ENCODE measurements at regions not wholly inside any gene's neighbourhood (a gene's known extent, or its start where the extent isn't known, plus 50 kb on each side); places are given as distances from the start of the nearest gene placed in this dataset.
"Not testable (repeated sequence)": the region's sequence is repeated elsewhere in the genome, so short reads cannot be mapped to it uniquely, and the experiment has no call there.

- no peak for DNase-seq (ENCODE audit: extremely low read depth in 1 of 2, low read depth in 1 of 2)
These were observed 222.4 kb downstream of the ANTXR2 start for GRCh38 chr4:79850626-79851025.

- no peak for DNase-seq (ENCODE audit: extremely low read depth in 1 of 2, low read depth in 1 of 2)
These were observed 224.7 kb downstream of the ANTXR2 start for GRCh38 chr4:79848329-79848728.

GRCh38 chr4:79847411-79847810, 225.6 kb downstream of the ANTXR2 start:
- no peak for DNase-seq (ENCODE audit: extremely low read depth in 1 of 2, low read depth in 1 of 2)

GRCh38 chr4:79842162-79842561, 230.9 kb downstream of the ANTXR2 start:
- no peak for DNase-seq (ENCODE audit: extremely low read depth in 1 of 2, low read depth in 1 of 2)

- no peak for DNase-seq (ENCODE audit: extremely low read depth in 1 of 2, low read depth in 1 of 2)
These were observed 239.2 kb downstream of the ANTXR2 start for GRCh38 chr4:79833857-79834256.

- DNase-seq (ENCODE audit: extremely low read depth in 1 of 2, low read depth in 1 of 2), result no peak
These were observed 241.1 kb downstream of the ANTXR2 start for GRCh38 chr4:79831701-79832514.

- DNase-seq (ENCODE audit: extremely low read depth in 1 of 2, low read depth in 1 of 2), result no peak
These were observed 241.9 kb downstream of the ANTXR2 start for GRCh38 chr4:79831119-79831528.

- no peak for DNase-seq (ENCODE audit: extremely low read depth in 1 of 2, low read depth in 1 of 2)
These were observed 245.7 kb downstream of the ANTXR2 start for GRCh38 chr4:79827283-79827682.

GRCh38 chr4:79823148-79823763, 249.8 kb downstream of the ANTXR2 start:
- DNase-seq (ENCODE audit: extremely low read depth in 1 of 2, low read depth in 1 of 2), result no peak

GRCh38 chr4:79820427-79820826, 252.6 kb downstream of the ANTXR2 start:
- no peak for DNase-seq (ENCODE audit: extremely low read depth in 1 of 2, low read depth in 1 of 2)

GRCh38 chr4:79807933-79808332, 265.1 kb downstream of the ANTXR2 start:
- not testable (repeated sequence) for DNase-seq (ENCODE audit: extremely low read depth in 1 of 2, low read depth in 1 of 2)

GRCh38 chr4:79798047-79798446, 275.0 kb downstream of the ANTXR2 start:
- no peak for DNase-seq (ENCODE audit: extremely low read depth in 1 of 2, low read depth in 1 of 2)

- no peak for DNase-seq (ENCODE audit: extremely low read depth in 1 of 2, low read depth in 1 of 2)
These were observed 276.1 kb downstream of the ANTXR2 start for GRCh38 chr4:79796948-79797347.

- DNase-seq (ENCODE audit: extremely low read depth in 1 of 2, low read depth in 1 of 2), result no peak
These were observed 284.1 kb downstream of the ANTXR2 start for GRCh38 chr4:79788884-79789283.

GRCh38 chr4:79780129-79780528, 292.9 kb downstream of the ANTXR2 start:
- no peak for DNase-seq (ENCODE audit: extremely low read depth in 1 of 2, low read depth in 1 of 2)

- no peak for DNase-seq (ENCODE audit: extremely low read depth in 1 of 2, low read depth in 1 of 2)
These were observed 300.5 kb downstream of the ANTXR2 start for GRCh38 chr4:79772510-79772909.

GRCh38 chr4:79764120-79764519, 308.9 kb downstream of the ANTXR2 start:
- no peak for DNase-seq (ENCODE audit: extremely low read depth in 1 of 2, low read depth in 1 of 2)

- DNase-seq (ENCODE audit: extremely low read depth in 1 of 2, low read depth in 1 of 2), result no peak
These were observed 309.4 kb downstream of the ANTXR2 start for GRCh38 chr4:79763486-79764075.

GRCh38 chr4:79759793-79760192, 313.2 kb downstream of the ANTXR2 start:
- DNase-seq (ENCODE audit: extremely low read depth in 1 of 2, low read depth in 1 of 2), result no peak

GRCh38 chr4:79757600-79757999, 315.4 kb downstream of the ANTXR2 start:
- no peak for DNase-seq (ENCODE audit: extremely low read depth in 1 of 2, low read depth in 1 of 2)

- no peak for DNase-seq (ENCODE audit: extremely low read depth in 1 of 2, low read depth in 1 of 2)
These were observed 316.7 kb downstream of the ANTXR2 start for GRCh38 chr4:79756140-79756895.

All from stimulated activated CD8-positive, alpha-beta memory T cell treated with anti-CD3 and anti-CD28 coated beads, Interleukin-7, amount 100 ng/mL, for 48 hours (primary cell).